ENCODE measurements at regions not wholly inside any gene's neighbourhood (a gene's known extent, or its start where the extent isn't known, plus 50 kb on each side); places are given as distances from the start of the nearest gene placed in this dataset.

GRCh38 chr7:94154182-94154581, 150.0 kb upstream of the BET1 start:
- TF ChIP-seq MAX (IDR thresholded peaks at IDR 0.05) (no peak), CTCF (IDR thresholded peaks at IDR 0.05) (no peak), POLR2A (IDR thresholded peaks at IDR 0.05; ENCODE audit: low read length) (no peak), CHD4 (IDR thresholded peaks at IDR 0.05; ENCODE audit: borderline replicate concordance) (no peak), CHD2 (IDR thresholded peaks at IDR 0.05; ENCODE audit: low read length, partially characterized antibody) (no peak), NR3C1 (IDR thresholded peaks at IDR 0.05) (no peak), E2F6 (IDR thresholded peaks at IDR 0.05; ENCODE audit: borderline replicate concordance, low read depth) (no peak), SMC3 (IDR thresholded peaks at IDR 0.05) (no peak), HDAC2 (IDR thresholded peaks at IDR 0.05) (no peak)
